GM18861 (cell line): ENCODE measurements at regions not wholly inside any gene's neighbourhood (a gene's known extent, or its start where the extent isn't known, plus 50 kb on each side); places are given as distances from the start of the nearest gene placed in this dataset.
A peak's percentile ranks its signal among the peaks of the same experiment; 100 is the strongest.
"Not testable (repeated sequence)": the region's sequence is repeated elsewhere in the genome, so short reads cannot be mapped to it uniquely, and the experiment has no call there.

Experiments used
- ATAC-seq: cut with Tn5 transposase; IDR thresholded peaks from one replicate; pipeline ENCODE4 v1.9.1; 2021; ENCODE audit not compliant: unreplicated experiment

GRCh38 chr2:181789827-181790448 is 101.6 kb upstream of the ITPRID2 start:
- no peak for ATAC-seq

DNA sequence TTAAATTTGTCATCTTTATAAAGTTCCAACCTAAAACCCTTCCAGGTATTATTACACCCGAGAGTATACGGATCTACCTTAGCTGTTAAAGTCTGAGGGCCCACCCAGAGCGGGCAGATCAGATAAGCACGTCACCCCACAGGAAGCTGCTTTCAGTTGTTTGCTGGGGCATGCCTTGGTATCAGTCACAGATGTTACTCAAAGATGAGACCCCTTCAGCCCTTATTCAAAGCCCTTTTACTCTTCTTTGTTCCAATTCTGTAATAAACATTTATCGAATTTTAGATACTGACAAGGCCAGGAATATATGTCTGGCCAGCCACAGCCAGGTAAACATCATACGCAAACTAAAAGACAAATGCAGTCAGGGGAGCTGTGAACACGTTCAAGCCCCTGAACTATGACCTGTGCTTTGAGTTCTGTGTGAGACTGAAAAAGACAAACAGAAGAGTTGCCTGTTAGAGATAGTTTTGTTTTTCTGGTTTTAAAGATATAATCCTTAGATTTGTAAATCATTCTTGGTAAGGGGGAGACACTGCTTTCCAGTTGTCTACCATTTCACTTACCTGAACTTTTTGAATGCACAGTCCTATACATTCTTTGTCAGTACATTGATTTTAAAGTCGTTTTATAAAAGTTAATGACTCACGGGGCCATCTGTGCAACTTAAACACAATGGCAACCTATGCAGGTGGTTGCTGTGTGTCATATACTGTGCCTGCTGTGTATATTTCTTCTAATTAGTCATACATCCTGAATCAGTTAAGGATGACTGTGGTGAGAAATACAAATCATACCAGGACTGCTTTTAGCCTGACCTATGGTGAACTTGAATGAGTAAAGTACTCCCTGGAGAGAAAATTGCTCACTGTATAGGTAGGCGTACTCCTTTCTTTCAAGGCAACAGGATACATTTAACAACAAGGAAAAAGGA is 100.5 kb upstream of the ITPRID2 start:
- ATAC-seq, result peak; percentile 99

GRCh38 chr2:181792906-181793305 is 98.6 kb upstream of the ITPRID2 start:
- ATAC-seq, result no peak

- ATAC-seq, result no peak
Measured at GRCh38 chr2:181798022-181798421, 93.5 kb upstream of the ITPRID2 start.

GRCh38 chr2:181802300-181802699 is 89.2 kb upstream of the ITPRID2 start:
- ATAC-seq, result not testable (repeated sequence)

DNA sequence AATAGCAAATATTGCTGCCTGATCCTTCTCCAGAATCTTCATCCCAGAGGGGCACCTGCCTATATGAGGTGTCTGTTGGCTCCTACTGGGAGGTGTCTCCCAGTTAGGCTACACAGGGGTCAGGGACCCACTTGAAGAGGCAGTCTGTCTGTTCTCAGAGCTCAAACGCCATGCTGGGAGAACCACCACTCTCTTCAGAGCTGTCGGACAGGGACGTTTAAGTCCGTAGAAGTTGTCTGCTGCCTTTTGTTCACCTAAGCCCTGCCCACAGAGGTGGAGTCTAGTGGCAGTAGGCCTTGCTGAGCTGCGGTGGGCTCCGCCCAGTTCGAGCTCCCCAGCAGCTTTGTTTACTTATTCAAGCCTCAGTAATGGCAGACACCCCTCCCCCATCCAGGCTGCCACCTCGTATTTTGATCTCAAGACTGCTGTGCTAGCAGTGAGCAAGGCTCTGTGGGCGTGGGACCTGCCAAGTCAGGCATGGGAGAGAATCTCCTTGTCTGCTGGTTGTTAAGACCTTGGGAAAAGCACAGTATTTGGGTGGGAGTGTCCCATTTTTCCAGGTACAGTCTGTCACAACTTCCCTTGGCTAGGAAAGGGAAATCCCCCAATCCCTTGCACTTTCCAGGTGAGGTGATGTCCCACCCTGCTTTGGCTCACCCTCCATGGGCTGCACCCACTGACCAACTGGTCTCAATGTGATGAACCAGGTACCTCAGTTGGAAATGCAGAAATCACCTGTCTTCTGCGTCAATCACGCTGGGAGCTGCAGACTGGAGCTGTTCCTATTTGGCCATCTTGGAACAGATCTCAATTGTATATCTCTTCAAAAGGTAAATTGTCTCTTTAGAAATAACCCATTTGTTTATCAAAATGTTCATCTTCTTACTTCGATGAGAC is 87.4 kb upstream of the ITPRID2 start:
- not testable (repeated sequence) for ATAC-seq

DNA sequence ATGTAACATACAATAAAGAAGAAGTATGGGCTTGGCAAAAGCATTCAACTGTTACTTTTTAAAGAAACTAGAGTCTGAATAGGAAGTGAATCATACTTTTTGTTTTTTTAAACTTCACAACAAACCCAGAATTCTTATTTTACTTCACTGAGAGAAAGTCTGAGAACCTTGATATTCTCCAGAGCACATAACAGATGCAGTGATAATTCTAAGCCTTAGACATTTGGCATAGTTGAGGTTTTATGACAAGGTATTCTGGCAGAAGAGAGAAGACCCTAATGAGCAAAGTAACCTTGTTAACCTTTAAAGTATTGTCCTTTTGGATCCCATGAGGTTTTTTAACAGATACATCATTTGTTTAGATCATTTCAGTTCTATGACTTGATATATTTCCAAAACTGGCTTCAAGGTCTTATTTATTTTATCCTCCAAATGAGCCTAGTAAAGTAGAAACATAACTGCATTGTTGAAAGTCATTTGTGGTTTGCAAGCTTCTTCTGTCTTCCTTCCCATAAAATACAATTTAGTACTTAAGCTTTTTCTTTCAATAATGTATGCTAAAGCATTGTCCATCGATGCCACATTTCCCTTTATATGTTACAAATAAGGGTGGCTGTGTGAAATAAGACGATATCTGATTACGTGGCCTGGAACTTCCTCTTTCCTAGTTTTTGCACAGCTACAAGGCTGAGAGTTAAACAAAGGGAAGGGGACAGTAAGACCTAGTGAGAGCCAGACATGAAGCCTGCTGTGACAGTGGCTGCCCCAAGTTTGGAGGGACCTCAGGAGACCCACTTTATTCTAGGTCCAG is 86.1 kb upstream of the ITPRID2 start:
- no peak for ATAC-seq

GRCh38 chr2:181806039-181806392 is 85.5 kb upstream of the ITPRID2 start:
- ATAC-seq, result no peak

- ATAC-seq, result no peak
Measured at GRCh38 chr2:181807526-181807925, 84.0 kb upstream of the ITPRID2 start.

- ATAC-seq, result no peak
Measured at GRCh38 chr2:181810823-181811695, 80.5 kb upstream of the ITPRID2 start.

GRCh38 chr2:181812106-181812743 is 79.3 kb upstream of the ITPRID2 start:
- ATAC-seq, result no peak

DNA sequence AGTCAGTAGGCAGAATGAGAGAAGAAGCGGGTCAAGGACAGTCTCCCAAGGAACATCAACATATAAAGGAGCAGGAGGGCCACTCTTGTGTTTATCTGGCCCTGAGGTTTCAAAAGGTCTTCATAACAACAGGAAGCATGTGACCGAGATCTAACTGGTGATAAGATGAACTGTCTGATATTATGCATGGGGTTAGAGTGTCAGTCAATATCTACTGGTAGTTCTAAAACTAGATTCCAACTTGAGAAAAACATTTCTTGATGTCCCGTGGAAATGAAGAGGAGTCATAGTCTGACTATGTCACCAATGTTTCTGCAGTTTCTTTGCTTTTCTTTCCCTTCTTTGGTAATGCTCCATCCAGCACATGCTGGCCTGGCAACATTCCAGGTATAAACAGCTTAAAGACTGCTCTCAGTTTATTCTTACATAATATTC is 77.5 kb upstream of the ITPRID2 start:
- no peak for ATAC-seq

DNA sequence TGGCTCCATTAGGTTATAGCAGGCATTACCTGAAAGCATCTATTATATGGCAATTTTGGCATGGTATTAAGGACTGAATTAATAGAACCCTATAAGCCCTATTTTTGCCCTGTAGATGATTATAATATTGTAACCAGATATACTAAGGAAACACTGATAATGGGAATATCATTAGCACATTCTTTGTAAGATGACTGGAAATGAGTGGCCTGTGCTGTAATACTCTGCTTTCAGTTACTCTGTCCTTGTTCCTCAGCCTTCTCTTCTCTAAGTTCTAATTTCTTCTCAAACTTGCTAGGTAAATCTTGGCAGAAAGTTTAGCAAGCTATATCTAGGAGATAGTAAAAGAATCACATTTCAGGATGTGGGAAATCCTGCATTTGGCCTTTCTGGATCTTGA is 74.0 kb upstream of the ITPRID2 start:
- ATAC-seq, result no peak

GRCh38 chr2:181818058-181818680 is 73.4 kb upstream of the ITPRID2 start:
- no peak for ATAC-seq

- no peak for ATAC-seq
Measured at GRCh38 chr2:181818840-181819239, 72.7 kb upstream of the ITPRID2 start.

GRCh38 chr2:181821049-181821448 is 70.5 kb upstream of the ITPRID2 start:
- no peak for ATAC-seq

DNA sequence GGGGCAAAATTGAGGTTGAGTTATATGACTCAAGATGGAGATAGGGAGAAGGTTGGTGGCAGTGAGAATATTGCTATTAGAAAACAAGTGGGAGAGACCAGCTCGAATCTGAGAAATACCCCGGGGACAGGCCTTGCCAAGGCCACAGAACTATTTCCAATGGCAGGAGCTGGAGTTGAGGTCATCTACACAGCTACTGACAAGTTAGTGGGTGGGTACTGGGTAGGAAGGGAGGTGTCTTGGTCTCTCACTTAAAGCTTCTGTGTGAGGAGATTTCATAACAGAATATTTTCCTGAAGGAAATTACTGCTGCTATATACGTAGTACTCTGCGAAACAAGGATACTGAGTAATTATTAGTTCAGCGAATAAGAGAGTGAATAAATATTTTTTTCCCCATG is 69.4 kb upstream of the ITPRID2 start:
- no peak for ATAC-seq

GRCh38 chr2:181823405-181823804 is 68.1 kb upstream of the ITPRID2 start:
- no peak for ATAC-seq
